MM.1S (cell line): ENCODE measurements at regions not wholly inside any gene's neighbourhood (a gene's known extent, or its start where the extent isn't known, plus 50 kb on each side); places are given as distances from the start of the nearest gene placed in this dataset.

Experiments
- DNase-seq: peaks from one replicate; pipeline ENCODE4 v3.0.0-alpha.2; 2015
- H2AFZ ChIP-seq: fragments of 300-600 bp; sonication (generic); 2 replicates; pipeline ENCODE4 v1.6.0; 2016; ENCODE audit warnings: antibody characterized with exemption, low read length
- H3F3A ChIP-seq: fragments of 300-600 bp; sonication (generic); 2 replicates; pipeline ENCODE4 v1.6.1; 2016; ENCODE audit warnings: mild to moderate bottlenecking, antibody characterized with exemption, low read length, moderate library complexity, mixed read lengths; ENCODE audit not compliant: insufficient read depth
- H3K27ac ChIP-seq: fragments of 300-600 bp; sonication (generic); 2 replicates; pipeline ENCODE4 v1.5.1; 2016; ENCODE audit warnings: mild to moderate bottlenecking, low read length
- H3K27me3 ChIP-seq: fragments of 300-600 bp; sonication (generic); replicated peaks from 2 replicates; pipeline ENCODE4 v1.6.0; 2016; ENCODE audit warnings: low read length; ENCODE audit not compliant: insufficient read depth
- H3K36me3 ChIP-seq: fragments of 300-600 bp; sonication (generic); replicated peaks from 2 replicates; pipeline ENCODE4 v1.6.1; 2016; ENCODE audit warnings: mild to moderate bottlenecking, low read length, mixed read lengths; ENCODE audit not compliant: insufficient read depth
- H3K4me1 ChIP-seq: fragments of 300-600 bp; sonication (generic); 2 replicates; pipeline ENCODE4 v1.6.1; 2016; ENCODE audit warnings: low read length, mixed read lengths
- H3K4me2 ChIP-seq: fragments of 300-600 bp; sonication (generic); 2 replicates; pipeline ENCODE4 v1.6.0; 2016; ENCODE audit warnings: low read depth, low read length
- H3K4me3 ChIP-seq: fragments of 300-600 bp; sonication (generic); 2 replicates; pipeline ENCODE4 v1.5.1; 2016; ENCODE audit warnings: low read length, mixed read lengths
- H3K79me2 ChIP-seq: fragments of 300-600 bp; sonication (generic); 2 replicates; pipeline ENCODE4 v1.6.1; 2016; ENCODE audit warnings: mixed run types, low read length, mixed read lengths
- H3K9ac ChIP-seq: fragments of 300-600 bp; sonication (generic); 2 replicates; pipeline ENCODE4 v1.6.1; 2016; ENCODE audit warnings: low read length, mixed read lengths
- H3K9me2 ChIP-seq: fragments of 300-600 bp; sonication (generic); replicated peaks from 2 replicates; pipeline ENCODE4 v1.6.1; 2016; ENCODE audit warnings: mild to moderate bottlenecking, low read length, mixed read lengths; ENCODE audit not compliant: insufficient read depth
- H3K9me3 ChIP-seq: fragments of 300-600 bp; sonication (generic); replicated peaks from 2 replicates; pipeline ENCODE4 v1.6.1; 2016; ENCODE audit warnings: mild to moderate bottlenecking, low read length, mixed read lengths; ENCODE audit not compliant: insufficient read depth
- H4K20me1 ChIP-seq: fragments of 300-600 bp; sonication (generic); 2 replicates; pipeline ENCODE4 v1.6.1; 2016; ENCODE audit warnings: mild to moderate bottlenecking, low read length, moderate library complexity, mixed read lengths; ENCODE audit not compliant: insufficient read depth
- EZH2 ChIP-seq: fragments of 300-600 bp; sonication (generic); optimal IDR thresholded peaks from 2 replicates; pipeline ENCODE3; 2017; ENCODE audit warnings: low read depth, mild to moderate bottlenecking, antibody characterized with exemption, low read length, mixed read lengths
- EZH2phosphoT487 ChIP-seq: fragments of 300-600 bp; sonication (generic); IDR thresholded peaks from 2 replicates; pipeline ENCODE4 v1.6.1; 2018; ENCODE audit warnings: antibody characterized with exemption, low read length
- TF ChIP-seq, protein P1 (sequence below): fragments of 300-600 bp; sonication (generic); IDR thresholded peaks from 2 replicates; pipeline ENCODE4 v1.5.1; 2016; ENCODE audit warnings: antibody characterized with exemption, low read length, mixed read lengths

DNA sequence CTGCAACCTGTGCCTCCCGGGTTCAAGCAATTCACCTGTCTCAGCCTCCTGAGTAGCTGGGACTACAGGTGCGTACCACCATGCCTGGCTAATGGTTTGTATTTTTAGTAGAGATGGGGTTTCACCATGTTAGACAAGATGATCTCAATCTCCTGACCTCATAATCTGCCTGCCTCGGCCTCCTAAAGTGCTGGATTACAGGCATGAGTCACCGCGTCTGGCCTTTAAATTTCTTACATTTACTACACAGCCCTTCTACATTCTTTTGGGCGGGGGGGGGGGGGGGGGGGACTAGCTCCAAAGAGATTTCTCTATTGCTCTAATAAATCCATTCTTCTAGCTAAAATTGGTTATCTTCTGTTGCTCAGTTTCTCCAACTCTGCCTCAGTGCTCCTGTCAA, 964.9 kb upstream of the ACVR2A start:
- Histone ChIP-seq H3K9ac (no peak overlapping the region), H3K27me3 (no peaks in the 10 kb centered on the region), H4K20me1 (no peaks in the 10 kb centered on the region), H3K36me3 (no peaks in the 10 kb centered on the region), H3K9me2 (no peaks in the 10 kb centered on the region), H3K9me3 (no peaks in the 10 kb centered on the region), H3K79me2 (no peaks in the 10 kb centered on the region), H3K4me2 (no peak overlapping the region), H2AFZ (no peak overlapping the region), H3K4me1 (0 out of 2 replicates have a peak, but pooled peaks cover 1% of the 10 kb centered on the region), H3K4me3 (no peak overlapping the region), H3F3A (no peaks in the 10 kb centered on the region), H3K27ac (no peak overlapping the region)
- no peak for TF ChIP-seq EZH2
- TF ChIP-seq, protein P1, sequence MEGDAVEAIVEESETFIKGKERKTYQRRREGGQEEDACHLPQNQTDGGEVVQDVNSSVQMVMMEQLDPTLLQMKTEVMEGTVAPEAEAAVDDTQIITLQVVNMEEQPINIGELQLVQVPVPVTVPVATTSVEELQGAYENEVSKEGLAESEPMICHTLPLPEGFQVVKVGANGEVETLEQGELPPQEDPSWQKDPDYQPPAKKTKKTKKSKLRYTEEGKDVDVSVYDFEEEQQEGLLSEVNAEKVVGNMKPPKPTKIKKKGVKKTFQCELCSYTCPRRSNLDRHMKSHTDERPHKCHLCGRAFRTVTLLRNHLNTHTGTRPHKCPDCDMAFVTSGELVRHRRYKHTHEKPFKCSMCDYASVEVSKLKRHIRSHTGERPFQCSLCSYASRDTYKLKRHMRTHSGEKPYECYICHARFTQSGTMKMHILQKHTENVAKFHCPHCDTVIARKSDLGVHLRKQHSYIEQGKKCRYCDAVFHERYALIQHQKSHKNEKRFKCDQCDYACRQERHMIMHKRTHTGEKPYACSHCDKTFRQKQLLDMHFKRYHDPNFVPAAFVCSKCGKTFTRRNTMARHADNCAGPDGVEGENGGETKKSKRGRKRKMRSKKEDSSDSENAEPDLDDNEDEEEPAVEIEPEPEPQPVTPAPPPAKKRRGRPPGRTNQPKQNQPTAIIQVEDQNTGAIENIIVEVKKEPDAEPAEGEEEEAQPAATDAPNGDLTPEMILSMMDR: no peak
- TF ChIP-seq EZH2phosphoT487: no peak
- no peak for DNase-seq

DNA sequence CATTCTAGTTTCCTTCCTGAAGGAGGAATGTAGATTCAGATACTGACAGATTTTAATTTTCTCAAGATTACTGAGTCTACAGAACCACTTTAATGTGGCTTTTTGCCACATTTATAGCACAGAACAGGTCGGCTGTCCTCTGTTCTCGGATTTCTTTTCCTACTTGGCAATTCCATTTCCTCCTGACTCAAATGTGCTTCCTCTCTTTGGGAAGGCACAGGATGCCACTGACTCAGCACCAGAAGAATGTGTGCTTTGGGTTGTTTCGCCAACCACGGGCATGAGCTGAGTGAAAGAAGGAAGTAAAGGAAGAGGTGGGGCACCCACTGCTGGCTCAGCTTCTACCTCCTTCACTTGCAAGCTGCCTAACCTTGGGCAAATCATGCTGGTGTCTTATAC, 970.6 kb upstream of the ACVR2A start:
- Histone ChIP-seq H3K9ac (no peak overlapping the region), H3F3A (peaks cover 9% of the 10 kb centered on the region; the same call in 1 of the 2 replicates), H3K27me3 (no peaks in the 10 kb centered on the region), H3K4me1 (0 out of 2 replicates have a peak, but pooled peaks cover 12% of the 10 kb centered on the region), H3K36me3 (no peaks in the 10 kb centered on the region), H3K79me2 (no peaks in the 10 kb centered on the region), H3K9me2 (no peaks in the 10 kb centered on the region), H3K4me3 (no peak overlapping the region), H3K9me3 (no peaks in the 10 kb centered on the region), H3K27ac (no peak overlapping the region; the same call in 1 of the 2 replicates), H4K20me1 (no peaks in the 10 kb centered on the region), H3K4me2 (peak overlapping the region; percentile 48), H2AFZ (peak overlapping the region; percentile 50)
- DNase-seq: peak; percentile 65
- TF ChIP-seq EZH2phosphoT487 (no peak), EZH2 (no peak)
- TF ChIP-seq, protein P1: no peak

- Histone ChIP-seq H2AFZ (peak overlapping the region; percentile 50), H3F3A (peaks cover 9% of the 10 kb centered on the region; the same call in 1 of the 2 replicates), H3K9me3 (no peaks in the 10 kb centered on the region), H3K79me2 (no peaks in the 10 kb centered on the region), H3K9me2 (no peaks in the 10 kb centered on the region), H3K9ac (no peak overlapping the region), H3K36me3 (no peaks in the 10 kb centered on the region), H3K4me1 (0 out of 2 replicates have a peak, but pooled peaks cover 12% of the 10 kb centered on the region), H3K27me3 (no peaks in the 10 kb centered on the region), H3K27ac (no peak overlapping the region; the same call in 1 of the 2 replicates), H4K20me1 (no peaks in the 10 kb centered on the region), H3K4me3 (no peak overlapping the region), H3K4me2 (peak overlapping the region; percentile 48; the same call in 1 of the 2 replicates)
- TF ChIP-seq EZH2 (no peak), EZH2phosphoT487 (no peak)
- TF ChIP-seq, protein P1: no peak
- DNase-seq: no peak
Observed at GRCh38 chr2:146873646-146874259, 971.1 kb upstream of the ACVR2A start.
